OCI-LY7 (cell line): ENCODE measurements at regions not wholly inside any gene's neighbourhood (a gene's known extent, or its start where the extent isn't known, plus 50 kb on each side); places are given as distances from the start of the nearest gene placed in this dataset.

Experiments used
- CTCF ChIP-seq: fragments of 200-600 bp; sonication (generic); conservative IDR thresholded peaks from 2 replicates; pipeline ENCODE4 v1.5.1; 2014; ENCODE audit warnings: mild to moderate bottlenecking, antibody characterized with exemption, low read length, moderate library complexity, mixed read lengths
- EZH2phosphoT487 ChIP-seq: fragments of 200-600 bp; sonication (generic); IDR thresholded peaks from 2 replicates; pipeline ENCODE4 v1.6.1; 2018; ENCODE audit warnings: low read depth, borderline replicate concordance, mild to moderate bottlenecking, mixed run types, antibody characterized with exemption, low read length, moderate library complexity, mixed read lengths

GRCh38 chr20:24742436-24742835 is 206.6 kb upstream of the CST7 start:
- TF ChIP-seq CTCF (no peak), EZH2phosphoT487 (no peak)
